ENCODE measurements at regions not wholly inside any gene's neighbourhood (a gene's known extent, or its start where the extent isn't known, plus 50 kb on each side); places are given as distances from the start of the nearest gene placed in this dataset.

DNA sequence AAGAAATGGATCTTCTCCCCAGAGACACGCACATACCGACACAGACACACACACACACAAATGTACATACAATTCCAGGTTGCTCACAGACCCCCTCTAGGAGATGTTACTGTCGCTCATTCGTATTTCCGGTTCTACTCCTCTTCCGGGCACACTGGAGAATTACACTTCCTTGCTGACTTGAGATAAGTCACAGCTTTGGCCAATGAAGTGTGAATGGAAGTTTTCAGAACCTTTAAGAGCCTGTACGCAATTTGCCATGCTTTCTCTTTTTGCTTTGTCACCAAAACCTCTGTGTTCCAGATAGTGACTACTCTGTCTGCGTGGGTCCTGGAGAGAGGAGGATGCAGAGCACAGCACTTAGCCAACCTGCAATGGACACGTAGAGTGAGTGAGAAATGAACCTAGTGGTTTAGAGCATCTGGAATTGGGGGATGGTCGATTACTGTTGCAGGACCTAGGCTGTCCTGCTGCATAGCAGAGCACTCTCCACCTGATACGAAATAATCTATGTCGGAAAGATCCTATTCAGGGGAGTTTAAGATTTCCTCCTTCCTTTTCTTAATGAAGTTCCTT lies 239.5 kb upstream of the TET2 start:
- Mint-ChIP-seq H3K9me3 (ENCODE audit: unreplicated experiment) (no peaks in the 10 kb centered on the region), H3K4me1 (ENCODE audit: insufficient read depth, unreplicated experiment) (no peaks in the 10 kb centered on the region), H3K27ac (ENCODE audit: low read depth, unreplicated experiment) (no peak overlapping the region), H3K36me3 (ENCODE audit: insufficient read depth, unreplicated experiment) (peaks cover 4% of the 10 kb centered on the region), H3K27me3 (ENCODE audit: insufficient read depth, unreplicated experiment) (no peaks in the 10 kb centered on the region), H3K4me3 (ENCODE audit: unreplicated experiment) (no peak overlapping the region)
- CTCF ChIA-PET: no interaction called here
- intact Hi-C loops (cut with micrococcal nuclease): no loop called here
- no TSS peak for BruUV-seq (replicated peaks)
- POLR2A ChIA-PET: no interaction called here
- TF ChIP-seq, protein P1, sequence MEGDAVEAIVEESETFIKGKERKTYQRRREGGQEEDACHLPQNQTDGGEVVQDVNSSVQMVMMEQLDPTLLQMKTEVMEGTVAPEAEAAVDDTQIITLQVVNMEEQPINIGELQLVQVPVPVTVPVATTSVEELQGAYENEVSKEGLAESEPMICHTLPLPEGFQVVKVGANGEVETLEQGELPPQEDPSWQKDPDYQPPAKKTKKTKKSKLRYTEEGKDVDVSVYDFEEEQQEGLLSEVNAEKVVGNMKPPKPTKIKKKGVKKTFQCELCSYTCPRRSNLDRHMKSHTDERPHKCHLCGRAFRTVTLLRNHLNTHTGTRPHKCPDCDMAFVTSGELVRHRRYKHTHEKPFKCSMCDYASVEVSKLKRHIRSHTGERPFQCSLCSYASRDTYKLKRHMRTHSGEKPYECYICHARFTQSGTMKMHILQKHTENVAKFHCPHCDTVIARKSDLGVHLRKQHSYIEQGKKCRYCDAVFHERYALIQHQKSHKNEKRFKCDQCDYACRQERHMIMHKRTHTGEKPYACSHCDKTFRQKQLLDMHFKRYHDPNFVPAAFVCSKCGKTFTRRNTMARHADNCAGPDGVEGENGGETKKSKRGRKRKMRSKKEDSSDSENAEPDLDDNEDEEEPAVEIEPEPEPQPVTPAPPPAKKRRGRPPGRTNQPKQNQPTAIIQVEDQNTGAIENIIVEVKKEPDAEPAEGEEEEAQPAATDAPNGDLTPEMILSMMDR (IDR thresholded peaks at IDR 0.05; ENCODE audit: unreplicated experiment): no peak
- DNase-seq (ENCODE audit: unreplicated experiment): no peak

DNA sequence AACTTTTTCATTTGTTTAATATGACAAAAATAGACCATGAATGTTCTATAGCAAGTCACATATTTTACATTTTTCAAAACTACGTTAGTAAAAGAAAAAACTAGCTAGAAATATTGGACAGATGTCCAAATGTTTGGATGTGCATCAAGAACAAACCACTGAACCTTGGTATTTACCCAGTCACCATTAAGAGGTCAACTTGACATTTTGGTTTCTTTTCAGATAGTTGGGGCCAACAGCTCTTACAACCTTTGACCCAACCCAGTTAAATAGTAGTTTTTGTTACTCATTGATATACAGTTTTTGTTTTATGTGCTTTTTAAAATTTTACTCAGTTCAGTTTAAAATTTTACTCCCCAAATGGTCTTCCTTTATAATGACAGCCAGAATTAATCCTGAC lies 238.7 kb upstream of the TET2 start:
- POLR2A ChIA-PET: interaction anchor here (0.7 kb wide), 1 partner anchor 447 kb away, joined by 3 read pairs; no protein-coding TSS in a partner anchor
- Mint-ChIP-seq H3K27ac (ENCODE audit: low read depth, unreplicated experiment) (no peak overlapping the region), H3K4me1 (ENCODE audit: insufficient read depth, unreplicated experiment) (no peaks in the 10 kb centered on the region), H3K36me3 (ENCODE audit: insufficient read depth, unreplicated experiment) (peaks cover 4% of the 10 kb centered on the region), H3K27me3 (ENCODE audit: insufficient read depth, unreplicated experiment) (no peaks in the 10 kb centered on the region), H3K4me3 (ENCODE audit: unreplicated experiment) (no peak overlapping the region), H3K9me3 (ENCODE audit: unreplicated experiment) (no peaks in the 10 kb centered on the region)
- CTCF ChIA-PET: interaction anchor here (1.0 kb wide), 1 partner anchor 10 kb away, joined by 3 read pairs; no protein-coding TSS in a partner anchor
- intact Hi-C loops (cut with micrococcal nuclease): no loop called here
- DNase-seq (ENCODE audit: unreplicated experiment): no peak
- BruUV-seq (replicated peaks): no TSS peak
- TF ChIP-seq, protein P1 (IDR thresholded peaks at IDR 0.05; ENCODE audit: unreplicated experiment): no peak

DNA sequence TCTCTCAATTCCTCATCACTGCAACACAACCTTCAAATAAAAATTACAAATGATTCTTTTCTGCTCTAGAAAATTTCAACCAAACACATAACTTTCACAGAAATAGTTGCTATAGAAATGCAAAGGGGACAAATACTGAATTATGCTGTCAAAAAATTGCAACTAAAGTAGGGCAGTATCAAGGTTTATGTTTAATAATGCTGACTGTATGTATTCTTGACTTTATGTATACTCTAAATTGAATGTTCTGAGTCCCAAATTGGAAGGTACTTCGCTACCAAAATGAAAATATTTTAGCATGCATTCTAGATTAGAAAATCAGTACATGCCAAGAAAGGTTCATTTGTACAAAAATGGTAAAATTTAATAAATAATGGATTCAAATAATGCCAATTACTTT lies 237.3 kb upstream of the TET2 start:
- BruUV-seq (replicated peaks): no TSS peak
- no peak overlapping the region for H3K27ac Mint-ChIP-seq (ENCODE audit: low read depth, unreplicated experiment)
- no peaks in the 10 kb centered on the region for H3K27me3 Mint-ChIP-seq (ENCODE audit: insufficient read depth, unreplicated experiment)
- no peak for DNase-seq (ENCODE audit: unreplicated experiment)
- ChIA-PET CTCF (interaction anchor here (1.2 kb wide), 1 partner anchor 11 kb away, joined by 3 read pairs; no protein-coding TSS in a partner anchor), POLR2A (no interaction called here)
- no peaks in the 10 kb centered on the region for H3K4me1 Mint-ChIP-seq (ENCODE audit: insufficient read depth, unreplicated experiment)
- peaks cover 4% of the 10 kb centered on the region for H3K36me3 Mint-ChIP-seq (ENCODE audit: insufficient read depth, unreplicated experiment)
- TF ChIP-seq, protein P1 (IDR thresholded peaks at IDR 0.05; ENCODE audit: unreplicated experiment): no peak
- intact Hi-C loops (cut with micrococcal nuclease): no loop called here
- H3K9me3 Mint-ChIP-seq (ENCODE audit: unreplicated experiment): no peaks in the 10 kb centered on the region
- H3K4me3 Mint-ChIP-seq (ENCODE audit: unreplicated experiment): no peak overlapping the region

- no TSS peak for BruUV-seq (replicated peaks)
- no peak for DNase-seq (ENCODE audit: unreplicated experiment)
- TF ChIP-seq, protein P1 (IDR thresholded peaks at IDR 0.05; ENCODE audit: unreplicated experiment): no peak
- no peaks in the 10 kb centered on the region for H3K36me3 Mint-ChIP-seq (ENCODE audit: insufficient read depth, unreplicated experiment)
- H3K4me1 Mint-ChIP-seq (ENCODE audit: insufficient read depth, unreplicated experiment): no peaks in the 10 kb centered on the region
- ChIA-PET CTCF (interaction anchor here (0.6 kb wide), 1 partner anchor 584 kb away, joined by 5 read pairs; no protein-coding TSS in a partner anchor), POLR2A (no interaction called here)
- intact Hi-C loops (cut with micrococcal nuclease): no loop called here
- no peak overlapping the region for H3K4me3 Mint-ChIP-seq (ENCODE audit: unreplicated experiment)
- no peak overlapping the region for H3K27ac Mint-ChIP-seq (ENCODE audit: low read depth, unreplicated experiment)
- no peaks in the 10 kb centered on the region for H3K9me3 Mint-ChIP-seq (ENCODE audit: unreplicated experiment)
- H3K27me3 Mint-ChIP-seq (ENCODE audit: insufficient read depth, unreplicated experiment): no peaks in the 10 kb centered on the region
Observed at GRCh38 chr4:104912518-104912917, 234.2 kb upstream of the TET2 start.

Measured in MCF 10A (cell line).